ENCODE measurements at regions not wholly inside any gene's neighbourhood (a gene's known extent, or its start where the extent isn't known, plus 50 kb on each side); places are given as distances from the start of the nearest gene placed in this dataset.
"Not testable (repeated sequence)": the region's sequence is repeated elsewhere in the genome, so short reads cannot be mapped to it uniquely, and the experiment has no call there.

GRCh38 chr6:155628306-155628705 lies 172.7 kb upstream of the NOX3 start:
- DNase-seq: no peak

GRCh38 chr6:155627722-155628212 lies 172.1 kb upstream of the NOX3 start:
- not testable (repeated sequence) for DNase-seq

GRCh38 chr6:155623450-155624178 lies 168.0 kb upstream of the NOX3 start:
- no peak for DNase-seq

- no peak for DNase-seq
Observed at GRCh38 chr6:155614606-155615005, 159.0 kb upstream of the NOX3 start.

GRCh38 chr6:155611742-155612141 lies 156.1 kb upstream of the NOX3 start:
- no peak for DNase-seq

- no peak for DNase-seq
Observed at GRCh38 chr6:155604991-155605390, 149.4 kb upstream of the NOX3 start.

- no peak for DNase-seq
Observed at GRCh38 chr6:155599561-155599960, 143.9 kb upstream of the NOX3 start.

GRCh38 chr6:155599160-155599559 lies 143.5 kb upstream of the NOX3 start:
- no peak for DNase-seq

GRCh38 chr6:155595284-155595683 lies 139.6 kb upstream of the NOX3 start:
- no peak for DNase-seq

GRCh38 chr6:155591741-155592140 lies 136.1 kb upstream of the NOX3 start:
- no peak for DNase-seq

- DNase-seq: no peak
Observed at GRCh38 chr6:155589190-155589589, 133.6 kb upstream of the NOX3 start.

GRCh38 chr6:155587817-155588216 lies 132.2 kb upstream of the NOX3 start:
- DNase-seq: no peak

- DNase-seq: no peak
Observed at GRCh38 chr6:155586090-155586489, 130.5 kb upstream of the NOX3 start.

GRCh38 chr6:155584006-155584405 lies 128.4 kb upstream of the NOX3 start:
- no peak for DNase-seq

- no peak for DNase-seq
Observed at GRCh38 chr6:155582016-155582991, 126.7 kb upstream of the NOX3 start.

GRCh38 chr6:155580904-155581303 lies 125.3 kb upstream of the NOX3 start:
- DNase-seq: no peak

- DNase-seq: no peak
Observed at GRCh38 chr6:155578251-155578650, 122.6 kb upstream of the NOX3 start.

- DNase-seq: no peak
Observed at GRCh38 chr6:155561966-155562364, 106.3 kb upstream of the NOX3 start.

GRCh38 chr6:155561257-155561965 lies 105.8 kb upstream of the NOX3 start:
- DNase-seq: no peak

GRCh38 chr6:155549928-155550327 lies 94.3 kb upstream of the NOX3 start:
- no peak for DNase-seq

- DNase-seq: no peak
Observed at GRCh38 chr6:155549028-155549798, 93.6 kb upstream of the NOX3 start.

- no peak for DNase-seq
Observed at GRCh38 chr6:155548576-155548975, 92.9 kb upstream of the NOX3 start.

Data from hippocampal formation (tissue), 2 donors.